ENCODE measurements at regions not wholly inside any gene's neighbourhood (a gene's known extent, or its start where the extent isn't known, plus 50 kb on each side); places are given as distances from the start of the nearest gene placed in this dataset.
"Not testable (repeated sequence)": the region's sequence is repeated elsewhere in the genome, so short reads cannot be mapped to it uniquely, and the experiment has no call there.

DNA sequence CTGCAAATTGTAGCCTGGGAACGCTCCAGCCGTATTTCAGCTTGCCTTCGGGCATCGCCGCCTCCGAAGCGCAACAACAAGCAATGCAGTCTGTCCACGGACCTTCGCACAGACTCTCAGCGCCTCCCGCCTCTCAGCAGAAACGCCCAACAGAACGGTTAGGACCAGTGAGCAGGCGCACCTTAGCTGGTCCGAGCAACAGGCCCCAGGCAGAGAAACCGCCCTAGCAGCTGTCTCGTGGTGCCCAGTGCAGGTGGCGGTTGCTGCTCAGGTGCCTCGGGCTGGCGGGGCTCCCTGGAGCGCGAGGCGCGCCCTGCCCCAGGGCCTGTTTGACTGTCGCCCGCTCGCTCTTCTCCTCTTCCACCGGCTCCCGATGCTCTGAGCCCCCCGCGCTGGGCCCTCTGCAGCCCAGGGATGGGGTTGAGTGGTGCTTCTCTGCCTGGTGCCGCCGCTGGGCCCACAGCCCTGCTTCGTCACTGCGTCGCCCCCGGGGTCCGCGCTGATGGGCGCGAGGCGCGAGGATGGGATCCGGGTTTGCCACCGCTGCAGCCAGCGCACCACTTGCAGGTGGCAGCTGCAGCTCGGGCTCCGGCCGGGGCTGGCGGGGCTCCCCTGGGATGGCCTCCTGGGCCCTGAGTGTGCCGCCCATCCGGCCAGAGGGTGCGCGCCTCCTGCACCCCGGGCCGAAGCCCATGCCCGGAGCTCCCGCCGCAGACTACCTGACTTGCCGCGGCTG lies 268.4 kb upstream of the FRG2C start:
- no peak for DNase-seq

DNA sequence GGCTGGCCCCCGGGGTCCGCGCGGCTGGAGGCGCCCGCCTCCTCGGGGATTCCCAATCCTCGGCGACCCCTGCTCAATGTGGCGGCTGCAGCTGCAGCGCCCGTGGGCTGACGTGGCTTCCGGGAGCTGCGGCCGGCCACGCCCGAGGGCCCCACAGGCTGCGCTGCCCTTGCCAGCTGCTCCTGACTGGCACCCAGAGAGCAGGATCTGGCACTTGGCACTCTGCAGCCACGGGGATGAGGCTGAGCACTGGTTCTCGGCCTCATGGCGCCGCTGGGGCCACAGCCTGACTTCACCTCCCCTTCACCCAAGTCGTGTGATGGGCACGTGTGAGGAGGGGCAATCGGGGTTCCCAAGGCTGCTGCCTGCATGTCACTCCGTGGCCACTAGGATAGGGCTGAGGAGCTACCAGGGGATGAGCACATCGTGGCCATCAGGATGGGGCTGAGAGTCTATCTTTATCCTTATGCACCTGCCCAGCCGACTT lies 267.8 kb upstream of the FRG2C start:
- DNase-seq = no peak

GRCh38 chr3:75397486-75397885 lies 266.6 kb upstream of the FRG2C start:
- DNase-seq = not testable (repeated sequence)

GRCh38 chr3:75422101-75422945 lies 241.8 kb upstream of the FRG2C start:
- peak; percentile 10 for DNase-seq

GRCh38 chr3:75425379-75425778 lies 238.7 kb upstream of the FRG2C start:
- DNase-seq = not testable (repeated sequence)

DNA sequence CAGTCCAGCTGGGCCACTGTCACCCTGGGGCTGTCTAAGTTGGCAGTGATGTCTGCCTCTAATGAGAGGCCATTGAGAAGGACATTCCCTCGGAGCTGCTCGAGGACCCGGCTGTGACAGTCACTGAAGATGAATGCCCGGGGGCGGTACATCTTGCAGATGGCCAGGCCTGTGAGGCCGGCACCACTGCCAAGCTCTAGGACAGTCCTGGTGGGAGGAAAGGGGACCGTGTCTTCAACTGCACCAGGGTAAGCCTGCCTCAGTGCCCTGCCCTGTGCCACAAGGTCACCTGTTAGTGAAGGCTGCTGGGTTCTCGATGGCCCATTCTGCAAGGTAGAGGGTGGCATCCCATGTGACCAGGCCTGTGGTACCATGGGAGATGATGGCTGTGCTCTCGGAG lies 236.6 kb upstream of the FRG2C start:
- DNase-seq = not testable (repeated sequence)

- DNase-seq = peak; percentile 14
These were observed 236.2 kb upstream of the FRG2C start for GRCh38 chr3:75427906-75428305.

- DNase-seq = peak; percentile 75
These were observed 234.4 kb upstream of the FRG2C start for GRCh38 chr3:75429561-75430220.

DNA sequence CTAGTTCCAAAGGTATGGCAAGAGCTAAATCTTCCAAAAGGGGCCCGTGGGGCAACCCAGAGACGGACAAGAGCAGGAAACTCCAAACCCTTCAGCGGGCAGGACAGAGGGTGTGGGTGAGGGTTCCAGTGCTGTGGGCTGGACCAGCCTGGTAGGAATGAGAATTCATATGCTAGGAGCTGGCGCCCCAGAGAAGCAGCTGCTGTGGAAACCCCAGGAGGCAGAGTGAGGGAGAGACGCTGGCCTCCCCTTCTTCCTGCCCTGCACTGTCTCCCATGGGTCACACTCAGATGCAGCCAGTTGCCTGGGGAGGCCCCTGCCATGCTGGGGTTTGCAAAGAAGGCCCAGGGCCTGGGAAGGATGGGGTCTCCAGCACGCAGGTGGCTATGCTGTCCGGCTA lies 233.7 kb upstream of the FRG2C start:
- DNase-seq = not testable (repeated sequence)

DNA sequence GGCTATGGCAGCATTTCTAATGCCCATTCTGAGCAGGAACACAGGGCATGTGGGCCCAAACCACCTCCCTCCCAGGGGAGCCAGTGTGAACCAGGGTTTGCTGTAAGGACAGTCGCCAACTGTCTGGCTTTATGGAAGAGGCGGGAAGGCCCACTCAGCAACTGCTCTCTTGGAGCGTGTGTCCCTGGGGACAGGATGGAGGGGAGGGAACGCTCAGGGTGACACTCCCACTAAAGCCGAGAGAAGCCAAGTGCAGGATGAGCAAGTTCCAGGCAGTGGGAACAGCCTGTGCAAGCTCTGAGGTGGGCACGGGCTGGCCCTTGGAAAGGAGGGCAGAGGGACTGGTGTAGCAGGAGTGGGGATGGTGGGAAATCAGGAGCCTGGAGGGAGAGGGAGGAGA lies 233.0 kb upstream of the FRG2C start:
- DNase-seq = not testable (repeated sequence)

GRCh38 chr3:75432466-75432865 lies 231.7 kb upstream of the FRG2C start:
- not testable (repeated sequence) for DNase-seq

DNA sequence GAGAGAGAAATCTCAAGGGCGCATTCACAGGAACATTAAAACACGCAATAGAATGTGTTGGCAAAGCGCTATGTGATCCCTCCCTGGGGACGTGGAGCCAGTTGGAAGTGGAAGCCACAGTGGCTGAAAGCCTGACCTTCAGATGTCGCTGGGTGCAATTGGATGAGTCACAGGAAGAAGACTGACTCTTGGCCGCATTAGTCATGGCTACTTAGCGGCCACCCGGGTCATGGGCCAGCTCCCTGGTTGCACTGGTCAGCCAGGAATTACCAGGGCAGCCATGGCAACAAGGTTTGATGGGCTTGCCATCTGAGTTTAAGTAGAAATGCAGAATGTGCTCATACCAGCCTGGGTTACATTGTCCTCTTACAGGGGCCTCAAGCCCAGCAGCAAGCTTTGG lies 231.2 kb upstream of the FRG2C start:
- peak; percentile 97 for DNase-seq

- not testable (repeated sequence) for DNase-seq
These were observed 230.8 kb upstream of the FRG2C start for GRCh38 chr3:75433295-75433694.

DNA sequence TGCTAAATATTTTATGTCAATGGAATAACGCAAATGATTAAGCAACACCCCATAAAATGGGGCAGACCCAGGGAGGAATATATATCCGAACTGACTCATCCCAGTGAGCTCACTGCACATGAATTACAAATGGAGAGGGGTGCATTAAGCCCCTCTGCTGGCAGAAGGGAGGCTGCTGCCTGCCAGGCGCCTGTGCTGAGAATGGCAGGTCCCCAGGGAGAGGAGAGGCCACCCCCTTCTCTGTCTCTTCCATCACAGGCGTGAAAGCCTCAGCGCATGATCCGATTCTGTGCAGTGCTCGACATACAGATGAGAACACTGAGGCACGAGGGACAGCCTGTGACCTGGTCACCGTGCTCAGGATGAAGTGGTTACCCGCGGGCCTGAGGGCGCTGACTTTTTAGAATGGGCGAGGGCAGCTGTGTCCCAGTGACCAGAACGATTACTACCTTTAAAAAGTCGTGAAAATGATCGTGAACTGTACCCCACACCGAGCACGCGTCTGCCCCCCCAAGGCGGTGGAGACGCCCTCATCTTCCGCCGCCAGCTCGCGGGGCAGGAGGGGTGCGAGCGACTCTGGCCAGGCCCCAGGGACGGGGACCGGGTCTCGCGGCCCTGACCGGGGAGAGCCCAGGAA lies 229.7 kb upstream of the FRG2C start:
- DNase-seq = peak; percentile 82

GRCh38 chr3:75434913-75435793 lies 229.0 kb upstream of the FRG2C start:
- DNase-seq = peak; percentile 98

- not testable (repeated sequence) for DNase-seq
These were observed 228.2 kb upstream of the FRG2C start for GRCh38 chr3:75435794-75436400.

- not testable (repeated sequence) for DNase-seq
These were observed 223.1 kb upstream of the FRG2C start for GRCh38 chr3:75440986-75441385.

GRCh38 chr3:75444634-75445033 lies 219.5 kb upstream of the FRG2C start:
- DNase-seq = not testable (repeated sequence)

- DNase-seq = peak; percentile 17
These were observed 218.9 kb upstream of the FRG2C start for GRCh38 chr3:75445234-75445633.

DNA sequence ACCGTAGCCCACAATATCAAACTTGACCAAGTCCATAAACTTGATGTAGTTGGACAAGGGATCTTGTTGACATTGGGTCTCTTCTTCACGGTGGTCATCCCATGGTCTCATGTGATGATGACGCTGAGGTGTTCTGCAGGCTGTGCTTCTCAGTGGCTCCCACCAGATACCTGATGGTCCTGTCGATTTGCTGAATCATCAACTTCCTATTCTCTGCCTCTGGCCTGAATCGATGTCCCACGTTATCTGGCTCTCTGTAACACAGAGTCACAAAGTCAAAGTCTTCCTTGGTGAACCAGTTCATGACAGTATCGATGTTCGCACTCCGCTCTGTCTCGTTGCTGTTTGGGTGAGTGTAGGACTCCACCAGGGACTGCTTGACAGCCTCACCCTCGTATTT lies 217.2 kb upstream of the FRG2C start:
- DNase-seq = not testable (repeated sequence)

- not testable (repeated sequence) for DNase-seq
These were observed 210.8 kb upstream of the FRG2C start for GRCh38 chr3:75453328-75453727.

Measured in EL (cell line).